ENCODE measurements at regions not wholly inside any gene's neighbourhood (a gene's known extent, or its start where the extent isn't known, plus 50 kb on each side); places are given as distances from the start of the nearest gene placed in this dataset.

GRCh38 chr16:10242097-10242496 is 59.9 kb upstream of the GRIN2A start:
- POLR2A ChIA-PET: no interaction called here
- Histone ChIP-seq H3K4me1 (ENCODE audit: control insufficient read depth, extremely low read depth, insufficient read depth, low read length) (no peaks in the 10 kb centered on the region), H3K9me1 (replicated peaks; ENCODE audit: control insufficient read depth, extremely low read depth, insufficient read depth, low read length) (no peaks in the 10 kb centered on the region), H3K4me2 (ENCODE audit: insufficient read depth, low read length) (no peak overlapping the region), H3K36me3 (ENCODE audit: control insufficient read depth in 2 of 2, extremely low read depth in 1 of 2, insufficient read depth in 2 of 2, low read length in 2 of 2) (no peaks in the 10 kb centered on the region), H3K27me3 (ENCODE audit: control insufficient read depth in 2 of 2, insufficient read depth in 2 of 2, low read length in 2 of 2) (no peaks in the 10 kb centered on the region), H3K79me2 (ENCODE audit: control insufficient read depth, insufficient read depth, low read length) (no peaks in the 10 kb centered on the region), H2AFZ (ENCODE audit: low read depth, low read length) (no peak overlapping the region), H4K20me1 (replicated peaks; ENCODE audit: control insufficient read depth, extremely low read depth, insufficient read depth, low read length) (no peaks in the 10 kb centered on the region), H3K9me3 (replicated peaks; ENCODE audit: control insufficient read depth, insufficient read depth, low read length) (no peaks in the 10 kb centered on the region), H3K9ac (replicated peaks; ENCODE audit: extremely low read depth, insufficient read depth, low read length) (no peak overlapping the region), H3K27ac (ENCODE audit: insufficient read depth, low read depth, low read length) (no peak overlapping the region), H3K4me3 (replicated peaks in 1 of 3; ENCODE audit: insufficient read depth in 1 of 3, low read depth in 1 of 3, low read length in 3 of 3) (no peak overlapping the region)
- intact Hi-C loops (cut with micrococcal nuclease) (no loop called here), dilution Hi-C loops (cut with MboI; ENCODE audit: extremely low pct_ligation_motif_present, low sequenced_read_pairs) (no loop called here)
- FAIRE-seq (no peak), DNase-seq (ENCODE audit: low read depth, low spot score) (no peak)
- CTCF ChIA-PET: no interaction called here
- BruUV-seq (replicated peaks): no TSS peak
- no peak for TF ChIP-seq MYC (IDR thresholded peaks at IDR 0.05; ENCODE audit: low read depth, low read length)
- no peak for TF ChIP-seq POLR2AphosphoS5 (IDR thresholded peaks at IDR 0.05; ENCODE audit: insufficient read depth, low read depth, low read length)

GRCh38 chr16:10242916-10243315 is 60.7 kb upstream of the GRIN2A start:
- dilution Hi-C loops (cut with MboI; ENCODE audit: extremely low pct_ligation_motif_present, low sequenced_read_pairs): no loop called here
- DNase-seq (ENCODE audit: low read depth, low spot score) (no peak), FAIRE-seq (no peak)
- Histone ChIP-seq H4K20me1 (replicated peaks; ENCODE audit: control insufficient read depth, extremely low read depth, insufficient read depth, low read length) (no peaks in the 10 kb centered on the region), H3K36me3 (ENCODE audit: control insufficient read depth in 2 of 2, extremely low read depth in 1 of 2, insufficient read depth in 2 of 2, low read length in 2 of 2) (no peaks in the 10 kb centered on the region), H3K9ac (replicated peaks; ENCODE audit: extremely low read depth, insufficient read depth, low read length) (no peak overlapping the region), H3K4me3 (replicated peaks in 1 of 3; ENCODE audit: insufficient read depth in 1 of 3, low read depth in 1 of 3, low read length in 3 of 3) (no peak overlapping the region), H3K27ac (ENCODE audit: insufficient read depth, low read depth, low read length) (no peak overlapping the region), H3K4me2 (ENCODE audit: insufficient read depth, low read length) (no peak overlapping the region), H3K9me1 (replicated peaks; ENCODE audit: control insufficient read depth, extremely low read depth, insufficient read depth, low read length) (no peaks in the 10 kb centered on the region), H3K27me3 (ENCODE audit: control insufficient read depth in 2 of 2, insufficient read depth in 2 of 2, low read length in 2 of 2) (no peaks in the 10 kb centered on the region), H2AFZ (ENCODE audit: low read depth, low read length) (no peak overlapping the region), H3K4me1 (ENCODE audit: control insufficient read depth, extremely low read depth, insufficient read depth, low read length) (no peaks in the 10 kb centered on the region), H3K79me2 (ENCODE audit: control insufficient read depth, insufficient read depth, low read length) (no peaks in the 10 kb centered on the region), H3K9me3 (replicated peaks; ENCODE audit: control insufficient read depth, insufficient read depth, low read length) (no peaks in the 10 kb centered on the region)
- no TSS peak for BruUV-seq (replicated peaks)
- intact Hi-C loops (cut with micrococcal nuclease): no loop called here
- TF ChIP-seq POLR2AphosphoS5 (IDR thresholded peaks at IDR 0.05; ENCODE audit: insufficient read depth, low read depth, low read length): no peak
- no peak for TF ChIP-seq MAX (IDR thresholded peaks at IDR 0.05; ENCODE audit: insufficient read depth, insufficient read length)
- no peak for TF ChIP-seq GATA2 (IDR thresholded peaks at IDR 0.05; ENCODE audit: insufficient read depth, insufficient read length, low read depth, low read length)
- no peak for TF ChIP-seq MYC (IDR thresholded peaks at IDR 0.05; ENCODE audit: low read depth, low read length)
- no peak for TF ChIP-seq EZH2 (IDR thresholded peaks at IDR 0.05; ENCODE audit: borderline replicate concordance, low read depth, low read length, severe bottlenecking)
- TF ChIP-seq FOS (IDR thresholded peaks at IDR 0.05; ENCODE audit: borderline replicate concordance, insufficient read depth, low read length): no peak
- TF ChIP-seq JUN (IDR thresholded peaks at IDR 0.05; ENCODE audit: borderline replicate concordance, insufficient read depth, insufficient read length, low read depth): no peak
- CTCF ChIA-PET: no interaction called here
- POLR2A ChIA-PET: no interaction called here
